ENCODE measurements at regions not wholly inside any gene's neighbourhood (a gene's known extent, or its start where the extent isn't known, plus 50 kb on each side); places are given as distances from the start of the nearest gene placed in this dataset.
"Not testable (repeated sequence)": the region's sequence is repeated elsewhere in the genome, so short reads cannot be mapped to it uniquely, and the experiment has no call there.

DNA sequence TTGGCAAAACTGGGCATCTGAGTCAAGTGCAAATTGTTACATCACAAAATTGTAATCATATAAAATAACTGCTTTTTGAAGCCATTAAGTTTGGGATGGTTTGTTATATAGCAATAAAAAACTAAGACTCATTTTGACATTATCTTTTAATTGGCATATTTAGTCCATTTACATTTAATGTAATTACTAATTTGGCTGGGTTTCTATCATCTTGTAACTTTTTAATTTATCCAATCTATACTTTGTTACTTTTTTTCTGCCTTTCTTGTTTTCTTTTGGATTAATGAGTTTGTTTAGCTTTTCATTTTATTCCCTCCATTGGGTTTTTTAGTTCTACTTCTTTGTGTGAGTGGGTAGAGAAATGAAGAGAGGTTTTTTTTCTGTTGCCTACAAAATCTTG, 76.3 kb downstream of the DRAM2 start:
- DNase-seq (ENCODE audit: low read depth): no peak

DNA sequence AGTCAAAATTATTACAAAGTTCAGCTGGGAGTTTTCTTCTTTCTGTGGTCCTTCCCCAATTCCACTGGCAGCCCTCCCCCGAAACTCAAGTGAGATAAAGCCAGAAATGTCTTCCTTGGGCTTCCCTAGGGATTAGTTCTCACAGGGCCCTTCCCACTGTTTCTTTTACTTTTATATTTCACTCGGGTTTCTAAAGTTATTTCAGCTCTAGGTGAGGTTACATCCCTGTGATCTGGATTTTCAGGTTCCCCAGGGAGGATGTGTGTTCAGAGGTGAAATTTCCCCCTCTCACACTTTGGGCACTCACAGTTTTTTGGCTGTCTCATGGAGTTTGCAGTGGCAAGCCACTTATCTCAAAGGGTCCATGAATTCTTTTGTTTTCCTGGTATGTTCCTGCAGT, 77.3 kb downstream of the DRAM2 start:
- DNase-seq (ENCODE audit: low read depth): no peak

DNA sequence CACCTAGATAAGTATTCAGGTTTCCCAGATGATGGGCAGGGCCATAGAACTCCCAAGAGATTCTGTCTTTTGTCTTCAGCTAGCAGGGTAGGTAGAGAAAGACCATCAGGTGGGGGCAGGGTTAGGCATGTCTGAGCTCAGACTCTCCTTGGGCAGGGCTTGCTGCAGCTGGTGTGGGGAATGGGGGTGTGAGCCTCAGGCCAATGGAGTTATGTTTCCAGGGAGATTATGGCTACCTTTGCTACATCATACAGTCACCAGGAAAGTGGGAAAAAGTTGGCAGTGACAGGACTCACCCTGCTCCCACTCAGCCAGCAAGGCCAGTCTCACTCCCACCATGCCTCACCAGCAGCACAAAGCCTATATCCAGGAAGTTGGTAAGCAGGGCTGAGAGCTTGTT, 77.8 kb downstream of the DRAM2 start:
- DNase-seq (ENCODE audit: low read depth): no peak

DNA sequence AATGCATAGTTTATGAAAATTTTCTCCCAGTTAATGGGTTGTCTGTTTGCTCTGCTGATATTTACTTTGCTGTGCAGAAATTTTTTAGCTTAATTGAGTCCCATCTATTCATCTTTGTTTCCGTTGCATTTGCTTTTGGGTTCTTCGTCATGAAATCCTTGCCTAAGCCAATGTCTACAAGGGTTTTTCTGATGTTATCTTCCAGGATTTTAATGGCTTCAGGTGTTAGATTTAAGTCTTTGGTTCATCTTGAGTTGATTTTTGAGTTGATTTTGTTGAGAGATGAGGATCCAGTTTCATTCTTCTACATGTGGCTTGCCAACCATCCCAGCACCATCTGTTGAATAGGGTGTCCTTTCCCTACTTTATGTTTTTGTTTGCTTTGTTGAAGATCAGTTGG, 85.2 kb downstream of the DRAM2 start:
- DNase-seq (ENCODE audit: low read depth): no peak

DNA sequence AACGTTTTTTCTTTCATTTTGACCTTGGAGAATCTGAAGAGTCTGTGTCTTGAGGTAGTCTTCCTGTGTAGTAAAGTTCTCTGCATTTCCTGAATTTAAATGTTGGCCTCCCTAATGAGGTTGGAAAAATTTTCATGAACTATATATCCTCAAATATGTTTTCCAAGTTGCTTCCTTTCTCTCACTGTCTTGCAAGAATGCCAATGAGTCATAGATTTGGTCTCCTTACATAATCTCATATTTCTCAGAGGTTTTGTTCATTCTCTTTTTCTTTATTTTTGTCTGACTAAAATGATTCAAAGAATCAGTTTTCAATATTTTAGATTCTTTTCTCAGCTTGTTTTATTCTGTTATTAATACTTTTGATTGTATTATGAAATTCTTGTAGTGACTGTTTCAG, 87.6 kb downstream of the DRAM2 start:
- no peak for DNase-seq (ENCODE audit: low read depth)

DNA sequence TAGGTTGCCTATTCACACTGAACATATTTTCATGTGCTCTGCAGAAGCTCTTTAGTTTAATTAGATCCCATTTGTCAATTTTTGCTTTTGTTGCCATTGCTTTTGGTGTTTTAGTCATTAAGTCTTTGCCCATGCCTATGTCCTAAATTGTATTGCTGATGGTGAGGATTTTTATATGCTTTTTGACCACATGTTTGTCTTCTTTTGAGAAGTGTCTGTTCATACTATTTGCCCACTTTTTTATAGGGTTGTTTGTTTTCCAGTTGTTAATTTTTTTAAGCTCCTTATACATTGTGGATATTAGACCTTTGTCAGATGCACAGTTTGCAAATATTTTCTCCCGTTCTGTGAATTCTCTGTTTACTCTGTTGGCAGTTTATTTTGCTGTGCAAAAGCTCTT, 84.5 kb upstream of the LRIF1 start:
- DNase-seq (ENCODE audit: low read depth): not testable (repeated sequence)

DNA sequence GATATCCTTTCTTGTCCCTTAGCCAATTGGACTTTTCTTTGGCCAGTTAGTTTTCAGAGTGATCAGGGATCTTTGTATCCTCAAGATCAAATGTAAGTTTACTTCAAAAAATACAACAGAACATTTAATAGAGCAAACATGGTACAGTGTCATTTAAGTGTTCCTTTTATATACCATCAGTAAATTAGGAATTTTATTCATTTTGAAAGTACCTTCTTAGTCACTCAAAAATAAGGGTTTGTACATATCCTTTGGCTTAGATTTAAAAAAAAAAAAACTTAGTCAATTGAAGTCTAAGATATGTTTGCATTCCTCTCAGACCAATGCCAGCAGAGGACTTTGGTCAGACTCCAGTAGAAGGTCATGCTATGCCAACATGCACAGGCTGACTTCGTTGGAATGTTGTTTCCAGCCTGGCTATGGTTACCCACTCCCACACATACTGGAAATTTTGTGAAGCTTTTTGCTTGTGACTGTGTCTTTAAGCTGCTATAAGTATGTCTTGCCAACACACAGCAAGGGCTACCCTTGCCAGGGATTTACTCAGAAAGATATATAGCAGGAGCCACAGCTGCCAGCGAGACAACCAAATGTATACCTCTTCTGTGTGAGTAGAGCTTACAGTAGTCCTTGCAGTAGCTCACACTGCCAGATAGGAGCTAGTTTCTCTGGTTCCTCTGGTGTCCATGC, 81.5 kb upstream of the LRIF1 start:
- no peak for DNase-seq (ENCODE audit: low read depth)

DNA sequence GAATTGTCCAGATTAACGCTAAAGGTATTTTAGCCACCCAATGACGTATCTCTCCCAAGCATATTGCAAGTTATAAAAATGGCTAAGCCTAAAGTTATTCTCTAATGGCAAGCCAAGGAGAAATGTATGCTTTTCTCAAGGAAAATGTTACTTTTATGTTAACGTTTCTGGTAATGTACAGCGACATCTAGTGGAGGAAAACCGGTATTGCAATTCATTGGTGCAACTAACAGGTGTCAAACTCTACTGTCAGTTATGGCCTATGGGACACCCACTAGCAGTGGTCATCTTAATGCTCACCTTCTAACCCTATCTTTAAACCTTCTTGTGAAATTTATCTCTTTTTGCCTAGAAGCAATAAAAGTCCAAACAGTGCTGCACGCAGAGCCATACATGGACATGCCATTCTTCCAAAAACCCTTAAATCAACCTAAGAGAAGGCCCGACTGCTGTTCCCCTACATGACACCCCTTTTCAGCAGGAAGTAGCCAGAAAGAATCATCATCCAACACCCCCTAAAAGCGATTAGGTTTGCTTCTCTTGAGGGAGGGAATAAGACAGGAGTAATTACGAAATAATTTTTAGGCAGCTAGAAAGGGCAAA, 68.7 kb upstream of the LRIF1 start:
- DNase-seq (ENCODE audit: low read depth): no peak

DNA sequence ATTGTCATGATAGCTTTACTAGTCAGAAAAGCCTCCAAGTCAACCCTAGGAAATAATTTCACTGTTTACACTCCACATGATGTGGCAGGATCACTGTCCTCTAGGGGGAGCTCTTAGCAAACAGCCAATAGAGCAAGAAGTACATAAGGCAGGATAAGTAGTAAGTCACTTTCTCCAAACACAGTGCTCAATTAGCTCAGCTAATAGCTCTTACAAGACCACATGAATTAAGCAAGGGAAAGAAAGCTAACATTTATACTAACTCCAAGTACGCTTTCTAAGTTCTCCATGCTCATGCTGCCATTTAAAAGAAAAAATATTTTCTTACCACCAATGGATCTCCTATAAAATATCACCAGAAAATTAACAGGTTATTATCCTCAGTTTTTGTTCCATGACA, 66.9 kb upstream of the LRIF1 start:
- peak; percentile 13 for DNase-seq (ENCODE audit: low read depth)

DNA sequence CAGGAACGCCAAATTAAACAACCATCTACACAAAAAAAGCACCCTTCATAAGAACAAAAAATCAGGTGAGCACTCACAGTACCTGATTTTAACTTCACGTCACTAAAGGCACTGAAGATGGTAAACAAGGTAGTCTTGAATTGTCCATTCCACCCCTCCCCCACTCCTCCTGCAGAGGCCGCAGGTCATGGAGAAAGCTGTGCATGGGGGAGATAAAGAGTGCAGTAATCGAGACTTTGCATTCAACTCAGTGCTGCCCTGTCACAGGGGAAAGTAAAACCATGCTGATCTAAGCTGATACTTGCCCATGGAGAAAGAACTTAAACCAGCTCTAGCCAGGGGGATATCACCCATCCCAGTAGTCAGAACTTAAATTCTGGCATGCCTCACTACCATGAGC, 61.4 kb upstream of the LRIF1 start:
- no peak for DNase-seq (ENCODE audit: low read depth)

DNA sequence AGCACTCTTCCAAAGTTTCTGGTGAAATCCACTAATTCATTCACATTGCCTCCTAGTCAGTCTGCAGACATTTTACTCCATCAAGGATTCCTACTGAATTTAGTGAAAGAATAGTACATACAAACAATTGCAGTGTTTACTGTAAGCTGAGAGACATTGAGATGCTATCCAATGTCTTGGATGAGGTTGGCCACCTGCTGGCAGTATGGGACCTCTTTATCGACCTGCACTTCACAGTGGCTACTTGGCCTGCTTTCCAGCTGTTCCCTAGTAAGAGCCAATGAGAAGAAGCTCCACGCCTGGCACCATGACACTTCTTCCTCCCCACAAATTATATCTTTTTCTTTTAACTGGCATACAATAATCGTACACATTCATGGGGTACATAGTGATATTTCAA, 51.5 kb upstream of the LRIF1 start:
- no peak for DNase-seq (ENCODE audit: low read depth)
